ENCODE measurements at regions not wholly inside any gene's neighbourhood (a gene's known extent, or its start where the extent isn't known, plus 50 kb on each side); places are given as distances from the start of the nearest gene placed in this dataset.

GRCh38 chr6:120141601-120142000 lies 792.0 kb upstream of the MAN1A1 start:
- TF ChIP-seq CTCF (IDR thresholded peaks at IDR 0.05 in 8 of 11, conservative IDR thresholded peaks at IDR 0.05 in 3 of 11) (no peak), POLR2A (IDR thresholded peaks at IDR 0.05) (no peak)

All from spleen (tissue), 7 donors.